ENCODE measurements at regions not wholly inside any gene's neighbourhood (a gene's known extent, or its start where the extent isn't known, plus 50 kb on each side); places are given as distances from the start of the nearest gene placed in this dataset.

GRCh38 chr9:108351571-108351970 is 504.2 kb downstream of the ACTL7B start:
- TF ChIP-seq CTCF (optimal IDR thresholded peaks at IDR 0.05 in 1 of 3, IDR thresholded peaks at IDR 0.05 in 1 of 3, conservative IDR thresholded peaks at IDR 0.05 in 1 of 3; ENCODE audit: extremely low read depth in 1 of 3, insufficient read depth in 2 of 3, low read length in 3 of 3) (no peak), EZH2 (IDR thresholded peaks at IDR 0.05; ENCODE audit: low read length) (no peak)

All from keratinocyte (primary cell).